Vagina (tissue), 2 donors: ENCODE measurements at regions not wholly inside any gene's neighbourhood (a gene's known extent, or its start where the extent isn't known, plus 50 kb on each side); places are given as distances from the start of the nearest gene placed in this dataset.

Experiments used
- CTCF ChIP-seq, 3 experiments: fragments of 450-650 bp in 2 of 3; fragments of 200-600 bp in 1 of 3; sonication (generic) in 1 of 3; IDR thresholded peaks; one replicate each; pipeline ENCODE4 v1.5.1; 2017 to 2019; ENCODE audit warnings: antibody characterized with exemption in 3 of 3, mild to moderate bottlenecking in 2 of 3, moderate library complexity in 2 of 3
- POLR2AphosphoS5 ChIP-seq, 2 donors: sonication (generic); formaldehyde crosslinking; IDR thresholded peaks; one replicate each; pipeline ENCODE4 v1.9.0; 2017; ENCODE audit warnings: antibody characterized with exemption in 2 of 2, mild to moderate bottlenecking in 2 of 2, low read depth in 1 of 2; ENCODE audit not compliant: insufficient read depth in 1 of 2

DNA sequence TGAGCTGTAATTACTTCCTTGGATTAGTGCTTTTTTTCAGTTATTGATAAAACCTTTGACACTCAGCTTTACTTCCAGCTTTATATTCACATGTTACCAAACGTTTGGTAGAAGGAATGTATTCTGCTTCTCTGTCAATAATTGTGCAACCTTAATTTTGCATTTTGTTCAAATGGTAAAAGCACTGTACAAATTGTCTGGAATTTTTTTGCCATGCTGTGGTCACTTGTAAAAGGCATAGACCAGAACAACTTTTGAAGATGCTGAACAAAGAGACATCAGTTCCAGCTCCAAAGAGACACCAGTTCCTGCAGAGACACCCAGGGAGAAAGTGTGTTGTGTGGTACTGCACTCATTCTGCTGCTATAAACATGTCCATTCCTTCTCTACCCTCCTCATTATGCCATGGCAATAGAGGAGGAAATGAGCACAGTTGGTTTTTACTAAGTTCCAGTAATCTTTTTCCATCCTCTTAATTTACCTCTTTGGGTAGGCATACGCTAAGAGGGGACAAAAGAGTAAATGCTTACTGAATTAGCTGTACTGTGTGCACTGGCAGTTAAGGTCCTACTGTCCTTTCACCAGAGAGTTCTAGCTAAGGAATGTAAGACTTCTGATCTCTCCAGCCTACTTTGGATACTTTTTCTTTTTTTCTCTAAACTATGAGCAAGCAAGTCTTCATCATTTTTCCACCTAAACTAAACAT lies 387.4 kb downstream of the FGF10 start:
- TF ChIP-seq POLR2AphosphoS5 (IDR thresholded peaks at IDR 0.05; ENCODE audit: insufficient read depth in 1 of 2, low read depth in 1 of 2) (no peak), CTCF (IDR thresholded peaks at IDR 0.05) (no peak)
